Neural progenitor cell (in vitro differentiated cells): ENCODE measurements at regions not wholly inside any gene's neighbourhood (a gene's known extent, or its start where the extent isn't known, plus 50 kb on each side); places are given as distances from the start of the nearest gene placed in this dataset.

Experiments
- DNase-seq: peaks from one replicate; pipeline ENCODE4 v3.0.0-alpha.2; 2016; ENCODE audit warnings: low spot score
- H2AFZ ChIP-seq: fragments of 200-600 bp; sonication (generic); replicated peaks from 2 replicates; pipeline ENCODE4 v1.6.1; 2016; ENCODE audit warnings: antibody characterized with exemption
- H3F3A ChIP-seq: fragments of 200-600 bp; sonication (generic); 2 replicates; pipeline ENCODE4 v1.6.1; 2016; ENCODE audit warnings: antibody characterized with exemption, low read depth
- H3K27ac ChIP-seq: fragments of 200-600 bp; sonication (generic); 2 replicates; pipeline ENCODE4 v1.5.1; 2016; ENCODE audit warnings: mild to moderate bottlenecking
- H3K27me3 ChIP-seq: fragments of 200-600 bp; sonication (generic); 2 replicates; pipeline ENCODE4 v1.6.1; 2016; ENCODE audit warnings: mild to moderate bottlenecking, moderate library complexity
- H3K36me3 ChIP-seq: fragments of 200-600 bp; sonication (generic); 2 replicates; pipeline ENCODE4 v1.5.1; 2016
- H3K4me1 ChIP-seq: fragments of 200-600 bp; sonication (generic); 2 replicates; pipeline ENCODE4 v1.6.1; 2016; ENCODE audit warnings: mixed run types
- H3K4me2 ChIP-seq: fragments of 200-600 bp; sonication (generic); 2 replicates; pipeline ENCODE4 v1.6.1; 2016
- H3K4me3 ChIP-seq: fragments of 200-600 bp; sonication (generic); 2 replicates; pipeline ENCODE4 v1.5.1; 2016
- H3K79me2 ChIP-seq: fragments of 200-600 bp; sonication (generic); 2 replicates; pipeline ENCODE4 v1.6.1; 2016; ENCODE audit warnings: low read depth
- H3K9ac ChIP-seq: fragments of 200-600 bp; sonication (generic); 2 replicates; pipeline ENCODE4 v1.6.1; 2016
- H3K9me3 ChIP-seq: fragments of 200-600 bp; sonication (generic); 2 replicates; pipeline ENCODE4 v1.5.1; 2016; ENCODE audit warnings: low read depth
- H4K20me1 ChIP-seq: fragments of 200-600 bp; sonication (generic); 2 replicates; pipeline ENCODE4 v1.6.1; 2016; ENCODE audit warnings: low read depth
- H3K27ac Mint-ChIP-seq: 3 replicates; pipeline ENCODE4 v1.8.0; 2021; ENCODE audit warnings: mixed read lengths
- H3K27me3 Mint-ChIP-seq: 2 replicates; pipeline ENCODE4 v1.8.0; 2022; ENCODE audit warnings: low read depth, mild to moderate bottlenecking, inconsistent platforms, moderate library complexity, mixed read lengths; ENCODE audit not compliant: insufficient read depth
- H3K36me3 Mint-ChIP-seq: 3 replicates; pipeline ENCODE4 v1.8.0; 2021; ENCODE audit warnings: mixed read lengths
- H3K4me1 Mint-ChIP-seq: 3 replicates; pipeline ENCODE4 v1.8.0; 2021; ENCODE audit warnings: mixed read lengths
- H3K4me3 Mint-ChIP-seq: 3 replicates; pipeline ENCODE4 v1.8.0; 2021; ENCODE audit warnings: mild to moderate bottlenecking, moderate library complexity, mixed read lengths
- H3K9me3 Mint-ChIP-seq: 3 replicates; pipeline ENCODE4 v1.8.0; 2020; ENCODE audit warnings: mixed read lengths
- EZH2 ChIP-seq: fragments of 200-600 bp; sonication (generic); IDR thresholded peaks from 2 replicates; pipeline ENCODE4 v1.6.1; 2017; ENCODE audit warnings: antibody characterized with exemption, mild to moderate bottlenecking, moderate library complexity
- EZH2phosphoT487 ChIP-seq: fragments of 200-600 bp; sonication (generic); IDR thresholded peaks from 2 replicates; pipeline ENCODE4 v1.6.1; 2017; ENCODE audit warnings: antibody characterized with exemption
- TF ChIP-seq, protein P1 (sequence below): fragments of 200-600 bp; sonication (generic); IDR thresholded peaks from 2 replicates; pipeline ENCODE4 v1.5.1; 2017; ENCODE audit warnings: antibody characterized with exemption, mild to moderate bottlenecking

DNA sequence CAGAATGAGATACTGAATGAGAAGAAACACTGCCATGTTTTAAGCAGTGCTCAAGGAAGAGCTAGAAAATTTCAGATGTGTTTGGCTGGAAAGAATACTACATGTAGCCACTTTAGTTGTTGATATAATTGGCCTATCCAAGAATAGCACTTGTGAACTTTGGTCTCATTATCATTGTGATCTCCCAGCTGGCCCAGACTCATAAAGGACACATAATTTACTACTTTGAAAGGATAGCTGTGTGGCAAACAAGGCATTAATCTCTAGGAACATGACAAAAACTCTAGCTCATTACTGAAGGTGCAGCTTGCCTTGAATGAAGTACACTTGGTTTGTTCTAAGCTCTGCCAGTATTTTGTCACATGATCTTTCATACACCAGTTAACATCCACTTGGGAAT is 356.3 kb downstream of the CSNK1G3 start:
- Histone ChIP-seq H3K4me2 (no peak overlapping the region), H3K9ac (no peak overlapping the region), H3K27me3 (no peaks in the 10 kb centered on the region), H2AFZ (no peak overlapping the region), H3K4me3 (no peak overlapping the region), H3K4me1 (peaks cover 11% of the 10 kb centered on the region), H4K20me1 (no peaks in the 10 kb centered on the region), H3K27ac (no peak overlapping the region), H3K79me2 (no peaks in the 10 kb centered on the region), H3K36me3 (no peaks in the 10 kb centered on the region), H3F3A (peaks cover 8% of the 10 kb centered on the region), H3K9me3 (no peaks in the 10 kb centered on the region)
- Mint-ChIP-seq H3K9me3 (peaks cover 4% of the 10 kb centered on the region), H3K4me3 (no peak overlapping the region), H3K4me1 (peaks cover 20% of the 10 kb centered on the region), H3K27ac (no peak overlapping the region), H3K36me3 (peaks cover 3% of the 10 kb centered on the region), H3K27me3 (no peaks in the 10 kb centered on the region)
- TF ChIP-seq EZH2phosphoT487 (no peak), EZH2 (no peak)
- TF ChIP-seq, protein P1, sequence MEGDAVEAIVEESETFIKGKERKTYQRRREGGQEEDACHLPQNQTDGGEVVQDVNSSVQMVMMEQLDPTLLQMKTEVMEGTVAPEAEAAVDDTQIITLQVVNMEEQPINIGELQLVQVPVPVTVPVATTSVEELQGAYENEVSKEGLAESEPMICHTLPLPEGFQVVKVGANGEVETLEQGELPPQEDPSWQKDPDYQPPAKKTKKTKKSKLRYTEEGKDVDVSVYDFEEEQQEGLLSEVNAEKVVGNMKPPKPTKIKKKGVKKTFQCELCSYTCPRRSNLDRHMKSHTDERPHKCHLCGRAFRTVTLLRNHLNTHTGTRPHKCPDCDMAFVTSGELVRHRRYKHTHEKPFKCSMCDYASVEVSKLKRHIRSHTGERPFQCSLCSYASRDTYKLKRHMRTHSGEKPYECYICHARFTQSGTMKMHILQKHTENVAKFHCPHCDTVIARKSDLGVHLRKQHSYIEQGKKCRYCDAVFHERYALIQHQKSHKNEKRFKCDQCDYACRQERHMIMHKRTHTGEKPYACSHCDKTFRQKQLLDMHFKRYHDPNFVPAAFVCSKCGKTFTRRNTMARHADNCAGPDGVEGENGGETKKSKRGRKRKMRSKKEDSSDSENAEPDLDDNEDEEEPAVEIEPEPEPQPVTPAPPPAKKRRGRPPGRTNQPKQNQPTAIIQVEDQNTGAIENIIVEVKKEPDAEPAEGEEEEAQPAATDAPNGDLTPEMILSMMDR, result no peak
- DNase-seq, result no peak

DNA sequence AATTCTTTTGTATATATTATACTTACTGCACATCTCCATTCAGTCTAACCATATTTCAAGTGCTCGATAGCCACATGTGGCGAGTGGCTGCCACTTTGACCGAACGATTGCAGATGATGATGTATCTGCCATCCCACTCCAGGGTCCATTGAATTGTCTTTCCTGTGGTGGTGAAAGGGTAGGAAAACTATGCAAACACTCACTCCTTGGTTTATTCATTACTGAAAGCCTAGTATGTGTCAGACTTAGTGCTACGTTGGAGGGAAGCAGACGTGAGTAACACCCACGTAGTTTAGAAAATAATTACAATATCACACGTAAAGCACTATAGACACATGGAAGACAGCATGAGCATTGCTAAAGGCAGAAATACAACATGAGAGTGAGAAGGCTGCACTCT is 353.7 kb downstream of the CSNK1G3 start:
- H3K27me3 Mint-ChIP-seq, result no peaks in the 10 kb centered on the region
- H3K4me3 ChIP-seq, result no peak overlapping the region
- no peaks in the 10 kb centered on the region for H4K20me1 ChIP-seq
- no peaks in the 10 kb centered on the region for H3K36me3 ChIP-seq
- H3K27me3 ChIP-seq, result no peaks in the 10 kb centered on the region
- H2AFZ ChIP-seq, result no peak overlapping the region
- no peaks in the 10 kb centered on the region for H3K4me1 ChIP-seq
- H3K9me3 Mint-ChIP-seq, result peaks cover 4% of the 10 kb centered on the region
- no peaks in the 10 kb centered on the region for H3F3A ChIP-seq
- H3K4me2 ChIP-seq, result no peak overlapping the region
- TF ChIP-seq, protein P1, result no peak
- no peak for TF ChIP-seq EZH2
- TF ChIP-seq EZH2phosphoT487, result no peak
- H3K4me3 Mint-ChIP-seq, result no peak overlapping the region
- H3K27ac Mint-ChIP-seq, result no peak overlapping the region
- H3K4me1 Mint-ChIP-seq, result peaks cover 12% of the 10 kb centered on the region
- no peaks in the 10 kb centered on the region for H3K9me3 ChIP-seq
- H3K36me3 Mint-ChIP-seq, result peaks cover 3% of the 10 kb centered on the region
- H3K79me2 ChIP-seq, result no peaks in the 10 kb centered on the region
- no peak for DNase-seq
- H3K27ac ChIP-seq, result no peak overlapping the region
- H3K9ac ChIP-seq, result no peak overlapping the region

DNA sequence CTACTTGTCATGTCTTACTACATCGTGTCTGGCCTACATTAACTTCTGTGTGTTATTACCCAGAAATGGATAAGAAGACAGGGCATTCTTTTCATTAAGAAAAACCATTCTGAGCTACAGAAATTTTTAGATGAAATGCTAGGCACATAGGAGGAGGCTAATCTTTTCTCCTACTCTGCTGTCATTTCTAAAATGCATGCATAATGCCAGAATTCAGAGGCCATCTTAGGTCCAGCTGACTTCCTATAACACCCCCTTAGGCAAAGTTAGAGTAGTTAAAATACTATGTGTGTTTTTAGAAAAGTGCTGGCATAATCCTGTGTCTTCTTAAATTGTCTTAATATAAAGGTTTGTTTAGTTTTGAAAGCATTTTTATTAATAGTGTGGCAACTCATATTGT is 352.6 kb downstream of the CSNK1G3 start:
- peaks cover 12% of the 10 kb centered on the region for H3K4me1 Mint-ChIP-seq
- Histone ChIP-seq H3K27ac (no peak overlapping the region), H2AFZ (no peak overlapping the region), H3F3A (no peaks in the 10 kb centered on the region), H3K27me3 (no peaks in the 10 kb centered on the region), H3K36me3 (no peaks in the 10 kb centered on the region), H3K9ac (no peak overlapping the region), H3K4me1 (no peaks in the 10 kb centered on the region), H4K20me1 (no peaks in the 10 kb centered on the region), H3K79me2 (no peaks in the 10 kb centered on the region), H3K4me3 (no peak overlapping the region), H3K4me2 (no peak overlapping the region), H3K9me3 (no peaks in the 10 kb centered on the region)
- no peak overlapping the region for H3K27ac Mint-ChIP-seq
- H3K9me3 Mint-ChIP-seq, result peaks cover 4% of the 10 kb centered on the region
- H3K27me3 Mint-ChIP-seq, result no peaks in the 10 kb centered on the region
- H3K4me3 Mint-ChIP-seq, result no peak overlapping the region
- no peak for DNase-seq
- H3K36me3 Mint-ChIP-seq, result peaks cover 3% of the 10 kb centered on the region
- TF ChIP-seq, protein P1, result no peak
- TF ChIP-seq EZH2 (no peak), EZH2phosphoT487 (no peak)
